GM19324 (cell line): ENCODE measurements at regions not wholly inside any gene's neighbourhood (a gene's known extent, or its start where the extent isn't known, plus 50 kb on each side); places are given as distances from the start of the nearest gene placed in this dataset.

Experiments used
- ATAC-seq: cut with Tn5 transposase; IDR thresholded peaks from one replicate; pipeline ENCODE4 v1.9.1; 2021; ENCODE audit warnings: mild to moderate bottlenecking, moderate library complexity; ENCODE audit not compliant: unreplicated experiment, low FRiP score

DNA sequence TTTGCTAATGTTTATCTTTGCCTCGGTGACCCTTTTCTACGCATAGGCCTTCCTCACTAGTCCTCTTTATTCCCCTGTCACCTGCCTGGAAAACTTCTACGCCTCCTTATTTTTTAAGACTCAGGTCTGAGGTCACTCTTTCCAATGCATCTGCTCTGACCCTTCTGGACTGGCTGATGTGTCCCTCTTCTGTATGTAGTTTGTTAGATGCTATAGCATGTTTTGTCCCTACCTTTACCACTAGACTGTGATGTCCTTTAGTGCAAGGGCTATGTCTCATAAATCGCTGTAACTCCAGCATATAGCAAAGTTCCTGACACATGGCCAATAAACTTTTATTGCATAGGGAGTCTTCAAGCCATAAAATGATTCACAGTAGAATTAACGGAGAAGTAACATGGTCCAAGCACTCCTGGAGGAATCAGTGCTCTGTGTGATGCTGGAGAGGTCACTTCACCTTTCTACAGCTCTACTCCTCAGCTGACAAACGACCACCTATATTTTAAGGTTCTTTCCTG, 872.5 kb upstream of the SLIT2 start:
- no peak for ATAC-seq

- no peak for ATAC-seq
These were observed 875.8 kb upstream of the SLIT2 start for GRCh38 chr4:19375931-19376330.

DNA sequence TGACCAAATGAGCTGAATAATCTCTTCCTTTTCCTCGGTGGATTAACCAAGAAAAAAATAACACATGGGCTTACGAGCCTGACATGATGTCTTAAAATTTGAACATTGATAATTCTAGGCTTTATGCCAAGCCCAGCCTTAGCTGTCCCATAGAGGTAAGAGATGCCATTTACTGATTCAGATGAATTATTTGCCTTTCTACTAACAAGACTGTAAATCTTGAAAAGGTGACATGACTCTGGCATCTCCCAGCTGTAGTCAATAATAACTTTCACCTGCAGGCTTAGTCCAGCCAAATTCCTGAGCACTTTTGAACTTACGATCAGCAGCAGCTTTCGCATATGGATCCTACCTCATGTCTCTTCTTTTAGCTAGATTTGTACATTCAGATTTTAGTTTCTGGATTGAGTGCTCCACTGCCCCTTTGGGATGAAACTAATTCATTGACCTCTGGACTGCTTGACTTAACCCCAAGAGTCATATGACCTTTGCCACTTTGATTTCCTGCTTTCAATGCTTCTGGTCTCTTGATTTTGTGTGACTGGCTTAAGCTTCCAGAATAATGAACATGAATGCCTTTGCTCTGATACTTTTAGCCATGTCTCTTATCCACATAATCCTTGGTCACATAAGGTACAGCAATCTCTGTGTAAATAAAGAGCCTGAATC, 876.4 kb upstream of the SLIT2 start:
- ATAC-seq = no peak

GRCh38 chr4:19372390-19372789, 879.3 kb upstream of the SLIT2 start:
- ATAC-seq = no peak

DNA sequence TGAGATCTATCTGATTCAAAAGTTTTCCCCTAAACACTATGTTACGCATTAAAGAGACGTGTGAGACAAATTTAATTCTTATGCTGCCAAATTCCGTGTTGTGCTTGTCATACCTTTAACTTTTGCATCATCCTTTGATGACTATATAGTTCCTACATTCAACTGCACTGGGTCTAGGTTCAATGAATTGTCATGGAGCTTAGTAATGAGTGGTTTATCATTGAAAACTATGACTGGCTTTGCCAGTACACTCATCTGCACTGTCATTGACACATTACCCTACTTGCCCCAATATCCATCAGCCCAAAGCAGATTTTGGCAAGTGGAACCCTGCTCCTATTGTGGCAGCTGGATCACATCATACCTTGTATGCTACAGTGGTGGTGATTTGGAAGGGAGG, 882.9 kb upstream of the SLIT2 start:
- no peak for ATAC-seq

GRCh38 chr4:19366916-19367315, 884.8 kb upstream of the SLIT2 start:
- no peak for ATAC-seq

DNA sequence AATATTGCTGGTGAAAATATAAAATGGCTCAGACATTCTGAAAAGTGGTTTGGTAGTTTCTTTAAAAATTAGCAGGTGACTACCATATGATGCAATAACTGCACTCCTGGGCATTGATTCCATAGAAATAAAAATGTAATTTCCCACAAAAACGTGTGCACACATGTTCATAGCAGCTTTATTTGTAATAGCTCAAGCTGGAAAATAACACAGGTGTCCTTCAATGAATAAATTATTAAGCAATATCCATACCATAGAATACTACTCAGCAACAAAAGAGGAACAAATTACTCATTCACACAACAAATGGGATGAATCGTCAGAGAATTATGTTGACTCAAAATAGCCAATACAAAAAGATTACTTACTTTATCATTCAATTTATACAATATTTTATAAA, 893.7 kb upstream of the SLIT2 start:
- ATAC-seq = no peak

DNA sequence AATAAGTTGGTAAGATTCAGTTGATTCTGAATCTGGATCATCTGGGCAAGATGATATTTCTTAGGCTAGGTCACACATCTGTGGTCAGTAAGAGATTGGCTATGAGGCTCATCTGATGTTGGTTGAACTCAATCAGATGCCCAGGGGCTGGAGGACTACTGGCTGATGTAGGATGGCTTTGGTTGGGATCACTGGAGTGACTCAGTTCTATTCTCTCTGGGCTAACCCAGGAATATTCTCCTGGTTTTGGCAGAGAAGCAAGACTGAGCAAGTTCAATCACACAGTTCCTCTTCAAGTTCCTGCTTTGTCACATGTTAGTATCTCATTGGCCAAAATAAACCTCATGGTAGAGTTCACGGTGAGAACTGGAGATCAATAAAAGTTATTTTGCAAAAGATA, 902.3 kb upstream of the SLIT2 start:
- no peak for ATAC-seq

- ATAC-seq = no peak
These were observed 903.0 kb upstream of the SLIT2 start for GRCh38 chr4:19348746-19349145.

DNA sequence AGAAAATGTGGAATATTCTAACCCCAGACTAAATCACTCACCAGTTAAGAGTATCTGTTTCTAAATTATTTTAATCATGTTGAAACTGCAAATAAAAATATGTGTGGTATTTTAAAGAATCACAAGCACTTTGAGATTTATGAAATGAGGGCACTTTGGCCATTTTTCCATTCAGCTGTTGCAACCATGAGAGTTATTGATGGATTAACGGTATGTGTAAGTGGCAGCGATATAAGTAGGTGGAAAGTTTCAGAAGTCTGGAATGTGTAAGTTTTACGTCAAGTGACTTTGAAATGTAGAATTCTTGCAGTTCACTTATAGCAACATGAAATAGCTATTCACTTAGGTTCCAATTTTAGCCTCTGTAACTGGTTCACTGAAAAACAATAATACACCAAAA, 905.1 kb upstream of the SLIT2 start:
- ATAC-seq = no peak

DNA sequence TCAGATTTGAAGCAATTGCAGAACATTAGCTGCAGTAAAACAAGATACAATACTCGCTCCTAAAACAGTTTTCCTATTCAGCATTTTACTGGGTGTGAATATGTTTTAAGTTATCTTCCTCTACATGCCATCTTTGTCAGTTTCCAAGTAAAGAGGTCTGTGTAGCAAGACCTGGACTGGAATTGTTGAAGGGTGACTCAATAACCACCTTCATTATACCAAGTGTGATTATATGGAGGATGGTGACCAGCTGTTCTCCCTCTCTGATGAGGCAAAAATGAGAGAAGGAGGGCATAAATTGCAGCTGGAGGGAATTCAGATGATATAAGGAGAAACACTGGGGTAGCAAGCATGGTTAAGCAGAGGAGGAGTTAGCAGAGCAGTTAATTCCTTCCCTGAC, 922.1 kb upstream of the SLIT2 start:
- no peak for ATAC-seq

DNA sequence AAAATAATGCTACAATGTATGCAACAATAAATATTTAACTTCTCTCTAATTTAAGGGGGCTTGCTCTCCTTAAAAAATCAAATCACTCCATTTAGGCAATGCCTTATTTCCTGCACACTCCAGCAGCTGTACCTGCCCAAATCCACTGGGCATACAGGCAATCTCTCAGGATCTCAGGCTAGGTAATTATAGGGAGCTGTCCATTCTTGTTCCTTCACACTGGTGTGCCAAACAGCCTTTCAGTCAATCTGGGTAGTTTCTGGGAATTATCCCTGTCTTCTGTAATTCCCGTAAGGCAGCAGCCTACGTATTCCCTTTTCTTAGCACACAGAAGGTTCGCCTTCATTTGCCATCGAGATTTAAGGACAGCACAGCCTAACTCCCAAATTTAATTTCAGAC, 922.6 kb upstream of the SLIT2 start:
- ATAC-seq = no peak

GRCh38 chr4:19327364-19327763, 924.3 kb upstream of the SLIT2 start:
- ATAC-seq = no peak

- no peak for ATAC-seq
These were observed 927.5 kb upstream of the SLIT2 start for GRCh38 chr4:19324184-19324583.

DNA sequence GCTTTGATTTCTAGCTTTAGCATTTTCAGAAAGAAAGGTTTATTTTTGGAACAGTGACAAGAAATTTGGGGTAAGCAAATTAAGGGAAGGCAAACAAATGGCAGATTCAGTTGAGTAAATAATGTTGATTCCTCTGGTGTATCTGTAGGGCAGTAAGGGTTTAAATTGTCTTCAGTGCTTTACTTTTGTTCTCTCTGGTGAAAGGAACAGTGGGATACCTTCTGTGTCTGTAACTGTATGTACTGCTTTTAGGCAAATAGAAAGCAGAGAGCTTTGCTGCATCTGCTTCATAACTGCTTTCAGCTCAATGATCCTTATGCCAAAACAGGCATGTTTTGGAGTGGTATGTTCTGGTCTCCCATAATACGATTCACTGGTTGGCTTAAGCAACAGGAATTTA, 932.1 kb upstream of the SLIT2 start:
- ATAC-seq = no peak

DNA sequence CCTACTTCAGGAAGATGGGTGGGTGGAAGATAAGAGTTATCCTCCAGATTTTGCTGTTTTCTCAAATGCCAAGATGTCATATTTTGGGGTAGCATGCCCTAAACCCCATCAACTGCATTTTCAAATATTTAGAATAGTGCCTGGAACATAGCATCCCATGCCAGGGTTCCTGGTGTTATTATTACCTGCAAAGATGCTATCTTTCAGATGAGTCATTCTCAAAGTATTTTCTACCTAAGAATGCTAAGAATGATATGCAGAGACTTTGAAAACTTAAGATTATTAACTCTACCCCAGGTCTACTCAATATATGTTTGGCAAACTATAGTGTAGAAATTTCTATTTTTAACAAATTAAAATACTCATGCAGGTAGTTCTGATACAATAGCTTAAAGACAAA, 934.3 kb upstream of the SLIT2 start:
- no peak for ATAC-seq

DNA sequence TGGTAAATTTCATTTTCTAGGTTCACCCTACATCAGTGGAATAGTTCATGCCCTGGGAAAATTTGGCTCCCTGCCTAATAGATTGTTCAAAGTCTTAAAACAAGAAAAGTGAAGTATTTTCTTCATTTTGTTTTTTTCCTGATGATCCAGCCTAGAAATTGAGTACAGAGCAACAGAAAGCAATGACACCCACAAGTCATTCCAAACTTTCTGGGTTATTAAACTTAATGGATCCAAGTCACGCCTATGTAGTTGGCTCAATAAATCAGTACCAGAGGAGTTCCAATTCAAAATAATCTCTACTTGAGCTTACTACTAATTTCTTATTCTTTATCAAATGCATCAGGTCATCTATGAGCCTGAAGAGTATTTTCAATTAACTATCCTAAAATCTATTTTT, 937.6 kb upstream of the SLIT2 start:
- no peak for ATAC-seq

DNA sequence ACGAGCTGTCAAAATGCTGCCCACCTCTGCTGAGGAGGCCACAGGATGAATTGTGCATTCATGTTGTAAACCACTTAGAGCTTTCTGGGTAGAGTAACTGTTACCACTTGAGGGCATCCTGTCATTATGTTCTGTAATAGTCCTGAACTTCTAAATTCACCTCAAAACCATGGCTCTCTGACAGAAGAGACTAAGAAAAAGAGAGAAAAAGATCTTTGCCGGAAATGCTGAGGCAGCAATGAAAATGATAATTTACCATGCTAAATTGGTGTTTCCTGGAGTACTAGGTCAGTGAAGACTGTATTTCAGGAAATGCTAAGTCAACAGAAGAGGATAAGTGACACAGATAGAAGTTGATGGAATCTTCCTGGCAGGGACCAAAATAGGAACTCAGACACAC, 942.3 kb upstream of the SLIT2 start:
- ATAC-seq = no peak

GRCh38 chr4:19304028-19304427, 947.7 kb upstream of the SLIT2 start:
- ATAC-seq = no peak

DNA sequence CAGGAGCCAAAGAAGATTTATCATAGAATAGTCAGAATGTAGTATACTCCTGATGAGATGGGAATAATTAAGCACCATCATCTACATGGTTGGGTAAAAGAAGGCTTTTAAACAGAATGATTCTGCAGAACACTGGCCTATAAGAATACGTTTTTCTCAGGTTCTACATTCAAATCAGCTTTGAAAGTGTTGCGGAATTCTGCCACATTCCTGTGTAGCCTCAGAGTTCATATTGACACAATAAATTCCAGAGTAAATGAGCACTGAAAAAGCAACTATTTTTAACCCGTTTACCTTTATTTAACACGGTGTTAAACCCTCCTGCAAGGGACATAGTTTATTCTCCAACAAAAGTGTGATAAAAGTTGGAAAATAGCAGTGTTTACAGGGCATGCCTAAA, 950.2 kb upstream of the SLIT2 start:
- ATAC-seq = no peak

DNA sequence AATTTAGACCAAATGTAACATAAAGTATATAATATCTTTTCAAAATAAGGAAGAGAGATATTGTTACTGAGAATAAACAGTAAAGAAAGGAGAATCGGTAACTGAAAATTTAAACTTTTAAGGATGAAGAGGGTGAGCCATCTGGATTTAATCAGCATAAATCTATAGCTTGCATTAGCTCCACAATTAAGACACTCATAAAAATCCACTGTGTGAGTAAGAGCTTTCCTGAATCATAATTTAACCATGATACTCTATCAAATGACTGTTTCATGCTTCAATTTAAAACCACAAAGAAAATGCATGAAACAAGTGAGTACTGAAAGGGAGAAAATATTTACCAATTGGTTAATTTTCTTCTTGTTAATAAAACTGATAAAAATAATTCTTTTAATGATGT, 951.5 kb upstream of the SLIT2 start:
- no peak for ATAC-seq

- no peak for ATAC-seq
These were observed 952.7 kb upstream of the SLIT2 start for GRCh38 chr4:19298998-19299397.

- ATAC-seq = no peak
These were observed 957.9 kb upstream of the SLIT2 start for GRCh38 chr4:19293781-19294180.
